GM21515 (cell line): ENCODE measurements at regions not wholly inside any gene's neighbourhood (a gene's known extent, or its start where the extent isn't known, plus 50 kb on each side); places are given as distances from the start of the nearest gene placed in this dataset.

Experiments
- ATAC-seq: cut with Tn5 transposase; IDR thresholded peaks from one replicate; pipeline ENCODE4 v1.9.1; 2021; ENCODE audit not compliant: unreplicated experiment

- ATAC-seq, result no peak
Observed at GRCh38 chr11:93959663-93960062, 61.5 kb upstream of the HEPHL1 start.

GRCh38 chr11:93963072-93963471, 58.1 kb upstream of the HEPHL1 start:
- no peak for ATAC-seq

- ATAC-seq, result no peak
Observed at GRCh38 chr11:93967258-93967657, 53.9 kb upstream of the HEPHL1 start.

- no peak for ATAC-seq
Observed at GRCh38 chr11:93967944-93968343, 53.2 kb upstream of the HEPHL1 start.

GRCh38 chr11:93969925-93970922, 50.9 kb upstream of the HEPHL1 start:
- no peak for ATAC-seq
